GM12878 (cell line): ENCODE measurements at regions not wholly inside any gene's neighbourhood (a gene's known extent, or its start where the extent isn't known, plus 50 kb on each side); places are given as distances from the start of the nearest gene placed in this dataset.

Source experiments
- ATAC-seq: fragments of 200-7000 bp; cut with Tn5 transposase; 3 replicates; pipeline ENCODE4 v1.9.1; 2020; ENCODE audit warnings: mild to moderate bottlenecking, moderate library complexity
- BruUV-seq: library from RNA; stranded (reverse); fragments of 400-500 nt; replicated peaks from 2 replicates; lab custom pipeline; 2021; lab: Mats Ljungman, UMichigan
- CTCF ChIA-PET: fragments of 300-600 bp; sonication (Branson Sonifier 250); formaldehyde crosslinking; extraction: SDS; loops from one replicate; lab custom pipeline; 2021; ENCODE audit warnings: inconsistent platforms; lab: Yijun Ruan, JAX
- POLR2A ChIA-PET: fragments of 350-600 bp; formaldehyde crosslinking; extraction: SDS; loops from one replicate; lab custom pipeline; 2021; ENCODE audit warnings: inconsistent platforms; lab: Charles Lee
- RAD21 ChIA-PET: fragments of 300-600 bp; sonication (Branson Sonifier 250); formaldehyde crosslinking; loops from one replicate; lab custom pipeline; 2023; ENCODE audit warnings: antibody characterized with exemption; ENCODE audit not compliant: unreplicated experiment; lab: Charles Lee
- SMC1A ChIA-PET: fragments of 300-600 bp; sonication (Branson Sonifier 250); formaldehyde crosslinking; loops from one replicate; lab custom pipeline; 2023; ENCODE audit not compliant: unreplicated experiment, uncharacterized antibody; lab: Charles Lee
- DNase-seq: peaks from one replicate; pipeline ENCODE4 v3.0.0-alpha.2; 2011; ENCODE audit warnings: low read depth, low spot score
- FAIRE-seq: peaks from 3 replicates; lab custom pipeline; 2011; peaks lifted over from hg19 to GRCh38; lab: Jason Lieb, UNC
- H2AFZ ChIP-seq: 2 replicates; pipeline ENCODE4 v1.6.0; 2011; ENCODE audit warnings: low read depth, low read length, control low read depth; ENCODE audit not compliant: control insufficient read depth
- H3K27ac ChIP-seq: 2 replicates; pipeline ENCODE4 v1.5.1; 2011; ENCODE audit warnings: control low read depth; ENCODE audit not compliant: control insufficient read depth, insufficient read depth
- H3K27me3 ChIP-seq, 2 experiments: replicated peaks in 1 of 2; 2 replicates each; pipeline versions ENCODE4 v1.6.0 to v1.6.1; 2011; ENCODE audit warnings: low read length in 1 of 2; ENCODE audit not compliant: control insufficient read depth in 2 of 2, insufficient read depth in 2 of 2
- H3K36me3 ChIP-seq, 2 experiments: 2 replicates each; pipeline ENCODE4 v1.5.1; 2011; ENCODE audit warnings: low read length in 1 of 2; ENCODE audit not compliant: control insufficient read depth in 2 of 2, insufficient read depth in 2 of 2
- H3K4me1 ChIP-seq: 2 replicates; pipeline ENCODE4 v1.6.1; 2011; ENCODE audit warnings: mild to moderate bottlenecking, low read length, moderate library complexity, mixed read lengths; ENCODE audit not compliant: control insufficient read depth, insufficient read depth
- H3K4me2 ChIP-seq: 2 replicates; pipeline ENCODE4 v1.6.0; 2011; ENCODE audit warnings: control low read depth; ENCODE audit not compliant: control insufficient read depth, insufficient read depth
- H3K4me3 ChIP-seq: fragments of 200-600 bp; sonication (generic); 2 replicates; pipeline ENCODE4 v1.5.1; 2016
- H3K79me2 ChIP-seq: 2 replicates; pipeline ENCODE4 v1.6.0; 2011; ENCODE audit warnings: low read length; ENCODE audit not compliant: control insufficient read depth, insufficient read depth
- H3K9ac ChIP-seq: 2 replicates; pipeline ENCODE4 v1.8.0; 2011; ENCODE audit warnings: low read length, control low read depth, mixed read lengths; ENCODE audit not compliant: control insufficient read depth, insufficient read depth
- H3K9me3 ChIP-seq: replicated peaks from 3 replicates; pipeline ENCODE4 v1.5.1; 2011; ENCODE audit warnings: mild to moderate bottlenecking, low read length; ENCODE audit not compliant: control insufficient read depth, insufficient read depth
- H4K20me1 ChIP-seq: 2 replicates; pipeline ENCODE4 v1.6.0; 2011; ENCODE audit not compliant: control insufficient read depth, insufficient read depth
- ATF3 ChIP-seq: IDR thresholded peaks from 2 replicates; pipeline ENCODE4 v1.6.1; 2011; ENCODE audit warnings: low read depth, mild to moderate bottlenecking, low read length, moderate library complexity, borderline replicate concordance; ENCODE audit errors: extremely low read depth
- CHD4 ChIP-seq: fragments of 200-600 bp; sonication (generic); IDR thresholded peaks from 2 replicates; pipeline ENCODE4 v1.6.1; 2016; ENCODE audit warnings: mild to moderate bottlenecking
- ETV6 ChIP-seq, 2 experiments: fragments of 450-650 bp in 1 of 2; IDR thresholded peaks in 1 of 2; conservative IDR thresholded peaks in 1 of 2; 2 replicates each; pipeline ENCODE4 v1.6.1; 2014; ENCODE audit warnings: antibody characterized with exemption in 1 of 2, borderline replicate concordance in 1 of 2, low read depth in 1 of 2, mild to moderate bottlenecking in 1 of 2, moderate library complexity in 1 of 2
- LARP7 ChIP-seq: fragments of 450-650 bp; IDR thresholded peaks from 2 replicates; pipeline ENCODE4 v1.6.1; 2017; ENCODE audit warnings: mild to moderate bottlenecking
- MAX ChIP-seq: IDR thresholded peaks from 2 replicates; pipeline ENCODE4 v1.6.1; 2012; ENCODE audit warnings: low read depth, low read length, improper control_type of control experiment
- MLLT1 ChIP-seq: fragments of 450-650 bp; IDR thresholded peaks from 2 replicates; pipeline ENCODE4 v1.6.1; 2016; ENCODE audit warnings: mild to moderate bottlenecking
- MXI1 ChIP-seq: fragments of 150-350 bp; IDR thresholded peaks from 2 replicates; pipeline ENCODE4 v1.6.1; 2011; ENCODE audit warnings: low read depth, mild to moderate bottlenecking, inconsistent platforms, low read length, improper control_type of control experiment
- NFYA ChIP-seq: IDR thresholded peaks from 2 replicates; pipeline ENCODE4 v1.6.1; 2011; ENCODE audit warnings: low read depth, mild to moderate bottlenecking, low read length, improper control_type of control experiment, borderline replicate concordance
- POLR2AphosphoS5 ChIP-seq: IDR thresholded peaks from 2 replicates; pipeline ENCODE4 v1.6.1; 2011; ENCODE audit warnings: mild to moderate bottlenecking, low read length, inconsistent platforms
- PRDM15 ChIP-seq: fragments of 450-650 bp; formaldehyde crosslinking; IDR thresholded peaks from 2 replicates; pipeline ENCODE4 v1.4.0; 2020; ENCODE audit warnings: mild to moderate bottlenecking, moderate library complexity
- SIX5 ChIP-seq: IDR thresholded peaks from 2 replicates; pipeline ENCODE4 v1.6.1; 2011; ENCODE audit warnings: mild to moderate bottlenecking, low read depth, low read length, moderate library complexity; ENCODE audit not compliant: severe bottlenecking
- ZNF274 ChIP-seq: IDR thresholded peaks from one replicate; pipeline ENCODE4 v1.8.0; 2011; ENCODE audit not compliant: insufficient read length, insufficient read depth
- WGBS: methylation state at CpG from one replicate; pipeline ENCODE4 v1.1.6; 2016; ENCODE audit warnings: low lambda C conversion rate; ENCODE audit not compliant: insufficient replicate concordance, insufficient coverage; ENCODE audit errors: missing lambda C conversion rate; 5-methylcytosine and 5-hydroxymethylcytosine counted together
- in situ Hi-C: fragments of 300-500 bp; cut with MboI; formaldehyde crosslinking; loops from 9 replicates; pipeline ENCODE4 v1.14.3; 2018; ENCODE audit warnings: mixed read lengths
- intact Hi-C: fragments of 100-400 bp; cut with micrococcal nuclease; formaldehyde crosslinking; loops from one replicate; pipeline ENCODE4 v1.14.2; 2022; ENCODE audit not compliant: unreplicated experiment
- TF ChIP-seq, protein P1 (sequence below): IDR thresholded peaks from 2 replicates; pipeline ENCODE4 v1.6.1; 2011; ENCODE audit warnings: borderline replicate concordance, low read depth, mild to moderate bottlenecking, moderate library complexity, low read length; ENCODE audit not compliant: insufficient read depth, poor library complexity, severe bottlenecking

- TF ChIP-seq SIX5 = no peak
- no peak for TF ChIP-seq PRDM15 (CRISPR knock-in tag)
- no peak for TF ChIP-seq MAX
- no peak for TF ChIP-seq CHD4
Measured at GRCh38 chr5:87010736-87011135, 256.9 kb upstream of the RASA1 start (continued).

GRCh38 chr5:87015901-87016300 lies 251.8 kb upstream of the RASA1 start:
- no peaks in the 10 kb centered on the region for H4K20me1 ChIP-seq
- no peak overlapping the region for H3K4me2 ChIP-seq
- H2AFZ ChIP-seq = no peak overlapping the region
- H3K36me3 ChIP-seq = no peaks in the 10 kb centered on the region
- H3K27me3 ChIP-seq = no peaks in the 10 kb centered on the region
- H3K27ac ChIP-seq = no peak overlapping the region
- intact Hi-C loops = loop anchor here (5.0 to 10.0 kb wide), 2 partner anchors 331 to 386 kb away; no protein-coding TSS in a partner anchor
- H3K9me3 ChIP-seq = no peaks in the 10 kb centered on the region
- no TSS peak for BruUV-seq
- FAIRE-seq (no peak), DNase-seq (no peak), ATAC-seq (no peak)
- WGBS = 57% methylated on average over 1 of the region's 1 CpG
- no peak overlapping the region for H3K4me3 ChIP-seq
- RAD21 ChIA-PET = no interaction called here
- H3K9ac ChIP-seq = no peak overlapping the region
- CTCF ChIA-PET = interaction anchor here (0.6 to 2.0 kb wide), 4 partner anchors 10 to 436 kb away, joined by 3 to 7 read pairs (median 4); no protein-coding TSS in a partner anchor
- SMC1A ChIA-PET = interaction anchor here (0.6 to 1.5 kb wide), 3 partner anchors 364 to 388 kb away, joined by 3 to 6 read pairs (median 4); no protein-coding TSS in a partner anchor
- in situ Hi-C loops = no loop called here
- no peaks in the 10 kb centered on the region for H3K79me2 ChIP-seq
- peaks cover 11% of the 10 kb centered on the region for H3K4me1 ChIP-seq
- POLR2A ChIA-PET = no interaction called here
- TF ChIP-seq ATF3 (no peak), ETV6 (conservative IDR thresholded peaks at IDR 0.05 in 1 of 2, IDR thresholded peaks at IDR 0.05 in 1 of 2; ENCODE audit: borderline replicate concordance in 1 of 2, low read depth in 1 of 2) (no peak), NFYA (no peak), MXI1 (no peak), LARP7 (no peak), ZNF274 (no peak), MLLT1 (no peak), POLR2AphosphoS5 (no peak)
- TF ChIP-seq, protein P1, sequence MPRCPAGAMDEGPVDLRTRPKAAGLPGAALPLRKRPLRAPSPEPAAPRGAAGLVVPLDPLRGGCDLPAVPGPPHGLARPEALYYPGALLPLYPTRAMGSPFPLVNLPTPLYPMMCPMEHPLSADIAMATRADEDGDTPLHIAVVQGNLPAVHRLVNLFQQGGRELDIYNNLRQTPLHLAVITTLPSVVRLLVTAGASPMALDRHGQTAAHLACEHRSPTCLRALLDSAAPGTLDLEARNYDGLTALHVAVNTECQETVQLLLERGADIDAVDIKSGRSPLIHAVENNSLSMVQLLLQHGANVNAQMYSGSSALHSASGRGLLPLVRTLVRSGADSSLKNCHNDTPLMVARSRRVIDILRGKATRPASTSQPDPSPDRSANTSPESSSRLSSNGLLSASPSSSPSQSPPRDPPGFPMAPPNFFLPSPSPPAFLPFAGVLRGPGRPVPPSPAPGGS = no peak
